GM21825 (cell line): ENCODE measurements at regions not wholly inside any gene's neighbourhood (a gene's known extent, or its start where the extent isn't known, plus 50 kb on each side); places are given as distances from the start of the nearest gene placed in this dataset.
"Not testable (repeated sequence)": the region's sequence is repeated elsewhere in the genome, so short reads cannot be mapped to it uniquely, and the experiment has no call there.

Experiments
- ATAC-seq: cut with Tn5 transposase; IDR thresholded peaks from one replicate; pipeline ENCODE4 v1.9.1; 2021; ENCODE audit warnings: mild to moderate bottlenecking, moderate library complexity; ENCODE audit not compliant: unreplicated experiment

GRCh38 chr3:107217172-107217571 lies 160.1 kb upstream of the CCDC54 start:
- ATAC-seq, result no peak

- no peak for ATAC-seq
Measured at GRCh38 chr3:107218864-107219269, 158.4 kb upstream of the CCDC54 start.

GRCh38 chr3:107220538-107220937 lies 156.7 kb upstream of the CCDC54 start:
- ATAC-seq, result no peak

- ATAC-seq, result no peak
Measured at GRCh38 chr3:107221856-107222255, 155.4 kb upstream of the CCDC54 start.

GRCh38 chr3:107222907-107223306 lies 154.3 kb upstream of the CCDC54 start:
- ATAC-seq, result no peak

- ATAC-seq, result no peak
Measured at GRCh38 chr3:107224026-107224596, 153.1 kb upstream of the CCDC54 start.

GRCh38 chr3:107227091-107227490 lies 150.1 kb upstream of the CCDC54 start:
- no peak for ATAC-seq

- not testable (repeated sequence) for ATAC-seq
Measured at GRCh38 chr3:107233877-107234276, 143.4 kb upstream of the CCDC54 start.

- ATAC-seq, result no peak
Measured at GRCh38 chr3:107235193-107235927, 141.9 kb upstream of the CCDC54 start.

- ATAC-seq, result peak; percentile 57
Measured at GRCh38 chr3:107235928-107236315, 141.3 kb upstream of the CCDC54 start.

GRCh38 chr3:107236655-107237337 lies 140.4 kb upstream of the CCDC54 start:
- ATAC-seq, result no peak

- ATAC-seq, result no peak
Measured at GRCh38 chr3:107238787-107239186, 138.5 kb upstream of the CCDC54 start.

GRCh38 chr3:107239703-107240102 lies 137.5 kb upstream of the CCDC54 start:
- no peak for ATAC-seq

- peak; percentile 91 for ATAC-seq
Measured at GRCh38 chr3:107240183-107241091, 136.8 kb upstream of the CCDC54 start.

- ATAC-seq, result no peak
Measured at GRCh38 chr3:107241217-107241616, 136.0 kb upstream of the CCDC54 start.

GRCh38 chr3:107242579-107242978 lies 134.7 kb upstream of the CCDC54 start:
- no peak for ATAC-seq

- ATAC-seq, result no peak
Measured at GRCh38 chr3:107247116-107247515, 130.1 kb upstream of the CCDC54 start.

- no peak for ATAC-seq
Measured at GRCh38 chr3:107249132-107249531, 128.1 kb upstream of the CCDC54 start.

- ATAC-seq, result no peak
Measured at GRCh38 chr3:107250221-107250620, 127.0 kb upstream of the CCDC54 start.

- no peak for ATAC-seq
Measured at GRCh38 chr3:107251819-107252218, 125.4 kb upstream of the CCDC54 start.

GRCh38 chr3:107256963-107257362 lies 120.3 kb upstream of the CCDC54 start:
- no peak for ATAC-seq
